Breast epithelium (tissue), 3 donors: ENCODE measurements at regions not wholly inside any gene's neighbourhood (a gene's known extent, or its start where the extent isn't known, plus 50 kb on each side); places are given as distances from the start of the nearest gene placed in this dataset.

Experiments used
- CTCF ChIP-seq, 3 donors: fragments of 450-650 bp; IDR thresholded peaks; one replicate each; pipeline ENCODE4 v1.5.1; 2016 to 2017; ENCODE audit warnings: antibody characterized with exemption in 3 of 3, mild to moderate bottlenecking in 3 of 3, moderate library complexity in 3 of 3
- POLR2A ChIP-seq: fragments of 450-650 bp; IDR thresholded peaks from one replicate; pipeline ENCODE4 v1.6.1; 2016; ENCODE audit warnings: antibody characterized with exemption, mild to moderate bottlenecking, moderate library complexity

GRCh38 chr2:226680719-226681118, 118.9 kb downstream of the IRS1 start:
- TF ChIP-seq CTCF (IDR thresholded peaks at IDR 0.05) (no peak), POLR2A (no peak)
